DOHH2 (cell line): ENCODE measurements at regions not wholly inside any gene's neighbourhood (a gene's known extent, or its start where the extent isn't known, plus 50 kb on each side); places are given as distances from the start of the nearest gene placed in this dataset.

Source experiments
- EZH2phosphoT487 ChIP-seq: fragments of 200-600 bp; sonication (generic); IDR thresholded peaks from 2 replicates; pipeline ENCODE4 v1.6.1; 2017; ENCODE audit warnings: borderline replicate concordance, mild to moderate bottlenecking, antibody characterized with exemption, low read length, moderate library complexity, mixed read lengths
- TF ChIP-seq, protein P1 (sequence below): fragments of 200-600 bp; sonication (generic); IDR thresholded peaks from one replicate; pipeline ENCODE4 v1.5.1; 2014; ENCODE audit warnings: antibody characterized with exemption, mild to moderate bottlenecking, low read depth, low read length; ENCODE audit not compliant: poor library complexity, severe bottlenecking

DNA sequence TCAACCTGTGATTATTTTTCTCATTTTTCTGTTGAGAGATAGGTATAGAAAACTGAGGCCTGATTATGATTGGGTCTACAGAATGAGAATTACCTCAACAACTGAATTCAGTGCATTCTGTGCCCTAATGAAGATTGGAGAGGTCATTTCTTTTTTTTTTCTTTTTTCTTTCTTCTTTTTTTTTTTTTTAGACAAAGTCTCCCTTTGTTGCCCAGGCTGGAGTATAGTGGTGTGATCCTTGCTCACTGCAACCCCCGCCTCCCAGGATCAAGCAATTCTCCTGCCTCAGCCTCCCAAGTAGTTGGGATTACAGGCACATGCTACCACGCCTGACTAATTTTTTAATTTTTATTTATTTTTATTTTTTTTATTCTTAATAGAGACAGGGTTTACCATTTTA is 95.0 kb upstream of the ARMC3 start:
- TF ChIP-seq, protein P1, sequence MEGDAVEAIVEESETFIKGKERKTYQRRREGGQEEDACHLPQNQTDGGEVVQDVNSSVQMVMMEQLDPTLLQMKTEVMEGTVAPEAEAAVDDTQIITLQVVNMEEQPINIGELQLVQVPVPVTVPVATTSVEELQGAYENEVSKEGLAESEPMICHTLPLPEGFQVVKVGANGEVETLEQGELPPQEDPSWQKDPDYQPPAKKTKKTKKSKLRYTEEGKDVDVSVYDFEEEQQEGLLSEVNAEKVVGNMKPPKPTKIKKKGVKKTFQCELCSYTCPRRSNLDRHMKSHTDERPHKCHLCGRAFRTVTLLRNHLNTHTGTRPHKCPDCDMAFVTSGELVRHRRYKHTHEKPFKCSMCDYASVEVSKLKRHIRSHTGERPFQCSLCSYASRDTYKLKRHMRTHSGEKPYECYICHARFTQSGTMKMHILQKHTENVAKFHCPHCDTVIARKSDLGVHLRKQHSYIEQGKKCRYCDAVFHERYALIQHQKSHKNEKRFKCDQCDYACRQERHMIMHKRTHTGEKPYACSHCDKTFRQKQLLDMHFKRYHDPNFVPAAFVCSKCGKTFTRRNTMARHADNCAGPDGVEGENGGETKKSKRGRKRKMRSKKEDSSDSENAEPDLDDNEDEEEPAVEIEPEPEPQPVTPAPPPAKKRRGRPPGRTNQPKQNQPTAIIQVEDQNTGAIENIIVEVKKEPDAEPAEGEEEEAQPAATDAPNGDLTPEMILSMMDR: no peak
- no peak for TF ChIP-seq EZH2phosphoT487
